ENCODE measurements at regions not wholly inside any gene's neighbourhood (a gene's known extent, or its start where the extent isn't known, plus 50 kb on each side); places are given as distances from the start of the nearest gene placed in this dataset.
A peak's percentile ranks its signal among the peaks of the same experiment; 100 is the strongest.

DNA sequence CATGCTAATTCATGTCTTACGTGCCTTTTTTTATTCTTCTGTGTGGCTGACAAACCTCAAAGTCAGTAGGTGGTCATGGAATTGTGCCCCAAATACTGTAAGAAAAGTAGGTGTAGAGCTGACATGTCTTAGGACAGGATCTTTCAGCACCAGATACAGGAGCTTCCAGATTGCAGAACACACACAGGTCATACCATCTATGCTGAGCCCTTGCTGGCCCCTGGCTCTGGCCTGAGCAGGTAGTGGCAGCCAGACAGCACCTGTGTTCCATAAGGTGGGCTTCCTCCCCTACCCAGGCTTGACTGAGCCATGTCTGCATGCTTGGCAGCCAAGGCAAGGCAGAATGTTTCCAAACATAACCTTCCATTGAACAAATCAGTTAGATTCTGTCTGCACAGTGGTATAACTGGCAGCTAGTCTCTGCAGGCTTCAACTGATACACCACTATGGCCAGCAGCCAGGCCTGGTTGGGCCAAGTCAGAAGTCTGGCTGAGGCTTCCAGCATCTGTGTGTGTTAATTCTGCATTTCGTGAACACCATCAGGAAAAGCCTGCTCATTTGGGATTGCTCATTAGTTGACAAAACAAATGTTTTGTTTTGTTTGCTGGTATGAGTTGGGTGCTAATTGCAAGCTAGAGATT is 366.5 kb downstream of the FOXA2 start:
- no peak for DNase-seq (ENCODE audit: low read depth)
- TF ChIP-seq, protein P1, sequence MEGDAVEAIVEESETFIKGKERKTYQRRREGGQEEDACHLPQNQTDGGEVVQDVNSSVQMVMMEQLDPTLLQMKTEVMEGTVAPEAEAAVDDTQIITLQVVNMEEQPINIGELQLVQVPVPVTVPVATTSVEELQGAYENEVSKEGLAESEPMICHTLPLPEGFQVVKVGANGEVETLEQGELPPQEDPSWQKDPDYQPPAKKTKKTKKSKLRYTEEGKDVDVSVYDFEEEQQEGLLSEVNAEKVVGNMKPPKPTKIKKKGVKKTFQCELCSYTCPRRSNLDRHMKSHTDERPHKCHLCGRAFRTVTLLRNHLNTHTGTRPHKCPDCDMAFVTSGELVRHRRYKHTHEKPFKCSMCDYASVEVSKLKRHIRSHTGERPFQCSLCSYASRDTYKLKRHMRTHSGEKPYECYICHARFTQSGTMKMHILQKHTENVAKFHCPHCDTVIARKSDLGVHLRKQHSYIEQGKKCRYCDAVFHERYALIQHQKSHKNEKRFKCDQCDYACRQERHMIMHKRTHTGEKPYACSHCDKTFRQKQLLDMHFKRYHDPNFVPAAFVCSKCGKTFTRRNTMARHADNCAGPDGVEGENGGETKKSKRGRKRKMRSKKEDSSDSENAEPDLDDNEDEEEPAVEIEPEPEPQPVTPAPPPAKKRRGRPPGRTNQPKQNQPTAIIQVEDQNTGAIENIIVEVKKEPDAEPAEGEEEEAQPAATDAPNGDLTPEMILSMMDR (IDR thresholded peaks at IDR 0.05; ENCODE audit: control insufficient read depth, extremely low read depth, insufficient read depth) = no peak
- no peak overlapping the region for H3K4me3 ChIP-seq (ENCODE audit: low read depth, low read length)

DNA sequence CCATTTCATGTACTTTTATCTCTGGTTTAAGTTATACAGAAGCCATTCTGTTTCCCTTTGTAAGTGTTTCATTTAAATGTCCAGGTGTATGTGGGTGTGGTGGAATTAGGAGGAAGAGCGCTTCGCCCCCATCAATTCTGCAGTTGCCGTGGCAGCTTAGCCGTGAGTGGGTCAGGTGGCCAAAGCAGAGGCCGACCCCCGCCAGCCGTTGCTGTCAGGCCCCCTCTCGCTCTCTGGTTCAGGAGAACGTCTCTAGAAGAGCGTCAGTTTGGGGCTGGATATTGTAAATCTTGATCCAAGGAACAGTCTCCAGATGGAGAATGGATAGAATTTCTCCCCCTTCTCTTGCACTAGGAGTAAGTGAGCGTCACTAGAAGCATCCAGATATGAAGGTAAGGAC is 367.4 kb downstream of the FOXA2 start:
- no peak overlapping the region for H3K4me3 ChIP-seq (ENCODE audit: low read depth, low read length)
- no peak for DNase-seq (ENCODE audit: low read depth)
- TF ChIP-seq, protein P1 (IDR thresholded peaks at IDR 0.05; ENCODE audit: control insufficient read depth, extremely low read depth, insufficient read depth) = no peak

DNA sequence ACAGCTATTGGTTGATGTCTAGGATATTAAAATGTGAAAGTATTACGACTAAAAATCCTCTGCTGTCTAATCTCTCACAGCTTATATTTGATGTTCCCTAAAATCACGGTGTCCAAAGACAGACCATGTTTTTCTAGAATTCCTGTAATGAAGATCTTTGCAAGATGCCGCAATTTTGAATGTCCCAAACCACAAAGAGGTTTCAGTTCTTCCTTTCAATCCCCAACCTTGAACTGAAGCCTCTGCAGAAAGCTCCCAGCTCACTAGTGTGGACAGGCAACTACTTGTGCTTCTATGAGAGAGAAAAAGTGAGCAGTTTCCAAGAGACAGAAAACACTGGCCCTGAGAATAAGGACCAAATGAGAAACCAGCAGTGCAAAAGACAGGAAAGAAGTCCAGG is 370.1 kb downstream of the FOXA2 start:
- no peak for DNase-seq (ENCODE audit: low read depth)
- TF ChIP-seq, protein P1 (IDR thresholded peaks at IDR 0.05; ENCODE audit: control insufficient read depth, extremely low read depth, insufficient read depth) = no peak
- no peak overlapping the region for H3K4me3 ChIP-seq (ENCODE audit: low read depth, low read length)

DNA sequence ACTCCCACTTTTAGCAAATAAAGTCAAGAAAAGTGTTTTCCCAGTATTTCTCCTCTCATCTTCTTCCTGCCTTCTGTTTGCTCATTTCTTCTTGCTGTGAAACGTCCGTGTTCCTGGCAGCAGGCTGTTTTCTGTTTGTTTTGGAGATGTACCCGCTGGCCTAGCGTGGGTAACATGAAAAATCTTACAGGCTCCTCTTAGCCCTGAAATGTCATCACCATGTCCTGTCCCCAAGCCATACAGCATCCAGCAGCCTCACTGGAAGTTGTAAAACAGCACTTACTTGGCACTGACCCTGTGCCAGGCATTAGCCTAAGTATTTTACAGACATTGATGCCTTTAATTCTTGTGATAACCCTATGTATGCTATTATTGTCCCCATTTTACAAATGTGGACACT is 371.1 kb downstream of the FOXA2 start:
- TF ChIP-seq, protein P1 (IDR thresholded peaks at IDR 0.05; ENCODE audit: control insufficient read depth, extremely low read depth, insufficient read depth) = no peak
- no peak overlapping the region for H3K4me3 ChIP-seq (ENCODE audit: low read depth, low read length)
- DNase-seq (ENCODE audit: low read depth) = peak; percentile 88

DNA sequence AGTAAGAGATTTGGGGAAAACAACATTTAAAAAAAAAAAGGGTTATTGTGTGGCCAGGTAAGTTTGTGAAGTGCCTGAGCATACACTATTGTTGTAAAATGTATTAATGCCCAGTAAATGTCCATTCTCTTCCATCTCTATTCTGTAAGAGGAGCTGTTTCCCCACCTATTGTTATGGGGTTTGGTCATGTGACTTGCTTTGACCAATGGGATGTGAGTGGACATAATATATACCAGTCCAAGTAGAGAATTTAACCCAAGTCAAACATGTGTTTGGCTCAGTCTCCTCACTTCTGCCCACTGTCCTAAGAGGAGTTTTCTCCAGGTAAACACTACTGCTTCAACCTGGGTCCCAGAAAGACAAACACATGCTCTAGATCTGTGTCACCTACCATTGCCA is 377.1 kb downstream of the FOXA2 start:
- TF ChIP-seq, protein P1 (IDR thresholded peaks at IDR 0.05; ENCODE audit: control insufficient read depth, extremely low read depth, insufficient read depth) = no peak
- DNase-seq (ENCODE audit: low read depth) = no peak
- no peak overlapping the region for H3K4me3 ChIP-seq (ENCODE audit: low read depth, low read length)

DNA sequence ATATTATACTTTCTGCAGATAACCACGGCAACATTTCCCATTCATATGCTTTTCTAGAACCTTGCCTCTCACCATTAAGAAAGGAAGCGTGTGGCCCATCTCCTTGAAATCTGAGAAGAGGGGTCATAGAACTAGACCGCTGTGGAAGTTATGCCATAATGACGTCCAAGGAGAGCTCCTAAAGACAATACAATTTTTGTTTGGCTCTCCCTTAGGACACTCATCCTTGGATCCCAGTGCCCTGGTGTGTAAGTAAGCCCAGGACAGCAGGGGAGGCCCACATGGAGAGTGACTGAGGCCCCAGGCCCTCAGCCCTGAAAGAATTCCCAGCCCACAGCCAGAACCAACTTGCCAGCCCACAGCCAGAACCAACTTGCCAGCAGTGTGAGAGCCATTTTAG is 379.6 kb downstream of the FOXA2 start:
- TF ChIP-seq, protein P1 (IDR thresholded peaks at IDR 0.05; ENCODE audit: control insufficient read depth, extremely low read depth, insufficient read depth) = no peak
- no peak for DNase-seq (ENCODE audit: low read depth)
- H3K4me3 ChIP-seq (ENCODE audit: low read depth, low read length) = no peak overlapping the region

DNA sequence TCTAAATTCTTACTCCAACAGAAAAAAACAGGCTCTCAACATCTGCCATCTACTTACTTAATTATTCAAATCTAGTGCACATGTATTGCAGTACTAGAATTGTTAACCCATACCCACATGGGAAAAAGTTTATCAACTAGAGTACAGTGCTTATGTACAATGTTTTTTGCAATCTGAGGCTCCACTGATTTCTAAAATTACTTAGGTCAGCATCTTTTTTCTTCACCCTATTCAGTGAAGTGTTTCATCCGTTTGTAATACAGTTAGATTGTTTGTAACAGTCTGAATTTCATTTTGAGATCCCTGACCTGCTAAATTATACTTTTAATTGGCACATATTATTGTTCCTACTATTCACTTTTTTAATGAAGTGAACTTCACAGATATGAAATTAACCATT is 402.2 kb downstream of the FOXA2 start:
- TF ChIP-seq, protein P1 (IDR thresholded peaks at IDR 0.05; ENCODE audit: control insufficient read depth, extremely low read depth, insufficient read depth) = no peak
- no peak overlapping the region for H3K4me3 ChIP-seq (ENCODE audit: low read depth, low read length)
- DNase-seq (ENCODE audit: low read depth) = no peak
